ENCODE measurements at regions not wholly inside any gene's neighbourhood (a gene's known extent, or its start where the extent isn't known, plus 50 kb on each side); places are given as distances from the start of the nearest gene placed in this dataset.

DNA sequence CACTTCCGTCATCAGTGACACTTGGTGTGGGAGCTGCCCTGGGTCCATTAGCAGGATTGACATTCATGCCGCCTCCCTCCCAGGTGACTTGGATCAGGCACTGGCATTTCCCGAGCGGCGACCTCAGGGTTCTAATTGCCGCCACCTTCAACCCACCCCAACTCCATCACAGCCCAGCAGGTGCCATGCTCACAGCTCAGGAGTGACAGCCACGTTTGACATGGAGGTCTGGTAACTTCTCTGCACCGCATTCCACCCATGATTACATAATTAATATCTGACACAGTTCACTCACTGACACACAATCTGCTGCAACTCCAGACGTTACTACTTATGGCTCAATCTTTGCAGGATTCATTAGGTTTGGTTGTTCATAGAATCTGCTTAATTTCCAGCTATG is 450.9 kb upstream of the MYT1L start:
- Histone ChIP-seq H3K4me3 (no peak overlapping the region), H3K4me1 (replicated peaks; ENCODE audit: insufficient read depth) (no peaks in the 10 kb centered on the region), H3K36me3 (ENCODE audit: low read depth) (no peaks in the 10 kb centered on the region), H4K20me1 (ENCODE audit: insufficient read depth) (no peaks in the 10 kb centered on the region), H3K27me3 (ENCODE audit: insufficient read depth, low read depth) (peaks cover 35% of the 10 kb centered on the region), H3K9me3 (ENCODE audit: insufficient read depth, low read depth) (no peaks in the 10 kb centered on the region), H3K9me2 (ENCODE audit: insufficient read depth) (no peaks in the 10 kb centered on the region), H2AFZ (no peak overlapping the region), H3K79me2 (ENCODE audit: low read depth) (no peaks in the 10 kb centered on the region), H3F3A (ENCODE audit: insufficient read depth, low read depth) (no peaks in the 10 kb centered on the region), H3K27ac (no peak overlapping the region), H3K4me2 (no peak overlapping the region)
- no TSS peak for BruUV-seq (replicated peaks)
- intact Hi-C loops (cut with micrococcal nuclease; ENCODE audit: unreplicated experiment) = no loop called here
- POLR2A ChIA-PET (ENCODE audit: unreplicated experiment) = no interaction called here
- CTCF ChIA-PET = no interaction called here
- no peak for DNase-seq
- TF ChIP-seq, protein P1, sequence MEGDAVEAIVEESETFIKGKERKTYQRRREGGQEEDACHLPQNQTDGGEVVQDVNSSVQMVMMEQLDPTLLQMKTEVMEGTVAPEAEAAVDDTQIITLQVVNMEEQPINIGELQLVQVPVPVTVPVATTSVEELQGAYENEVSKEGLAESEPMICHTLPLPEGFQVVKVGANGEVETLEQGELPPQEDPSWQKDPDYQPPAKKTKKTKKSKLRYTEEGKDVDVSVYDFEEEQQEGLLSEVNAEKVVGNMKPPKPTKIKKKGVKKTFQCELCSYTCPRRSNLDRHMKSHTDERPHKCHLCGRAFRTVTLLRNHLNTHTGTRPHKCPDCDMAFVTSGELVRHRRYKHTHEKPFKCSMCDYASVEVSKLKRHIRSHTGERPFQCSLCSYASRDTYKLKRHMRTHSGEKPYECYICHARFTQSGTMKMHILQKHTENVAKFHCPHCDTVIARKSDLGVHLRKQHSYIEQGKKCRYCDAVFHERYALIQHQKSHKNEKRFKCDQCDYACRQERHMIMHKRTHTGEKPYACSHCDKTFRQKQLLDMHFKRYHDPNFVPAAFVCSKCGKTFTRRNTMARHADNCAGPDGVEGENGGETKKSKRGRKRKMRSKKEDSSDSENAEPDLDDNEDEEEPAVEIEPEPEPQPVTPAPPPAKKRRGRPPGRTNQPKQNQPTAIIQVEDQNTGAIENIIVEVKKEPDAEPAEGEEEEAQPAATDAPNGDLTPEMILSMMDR (conservative IDR thresholded peaks at IDR 0.05) = no peak
- no peak for TF ChIP-seq EZH2 (IDR thresholded peaks at IDR 0.05; ENCODE audit: low read depth)

DNA sequence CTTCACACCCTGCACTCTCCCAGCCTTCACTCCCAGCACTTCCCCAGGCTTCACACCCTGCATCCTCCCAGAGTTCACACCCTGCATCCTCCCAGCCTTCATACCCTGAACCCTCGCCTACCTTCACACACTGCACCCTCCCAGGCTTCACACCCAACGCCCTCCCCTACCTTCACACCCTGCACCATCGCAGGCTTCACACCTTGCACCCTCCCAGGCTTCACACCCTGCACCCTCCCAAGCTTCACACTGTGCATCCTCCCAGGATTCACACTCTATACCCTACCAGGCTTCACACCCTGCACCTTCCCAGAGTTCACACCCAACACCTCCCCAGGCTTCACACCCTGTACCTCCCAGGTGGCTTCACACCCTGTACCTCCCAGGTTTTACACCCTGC is 448.7 kb upstream of the MYT1L start:
- no peaks in the 10 kb centered on the region for H4K20me1 ChIP-seq (ENCODE audit: insufficient read depth)
- no peaks in the 10 kb centered on the region for H3K36me3 ChIP-seq (ENCODE audit: low read depth)
- no peaks in the 10 kb centered on the region for H3K4me1 ChIP-seq (replicated peaks; ENCODE audit: insufficient read depth)
- H3K27ac ChIP-seq = no peak overlapping the region
- DNase-seq = no peak
- H3K79me2 ChIP-seq (ENCODE audit: low read depth) = no peaks in the 10 kb centered on the region
- ChIA-PET POLR2A (ENCODE audit: unreplicated experiment) (no interaction called here), CTCF (no interaction called here)
- H3K4me2 ChIP-seq = no peak overlapping the region
- no TSS peak for BruUV-seq (replicated peaks)
- TF ChIP-seq, protein P1 (conservative IDR thresholded peaks at IDR 0.05) = no peak
- no peak for TF ChIP-seq EZH2 (IDR thresholded peaks at IDR 0.05; ENCODE audit: low read depth)
- no peak overlapping the region for H2AFZ ChIP-seq
- no peaks in the 10 kb centered on the region for H3K9me3 ChIP-seq (ENCODE audit: insufficient read depth, low read depth)
- H3K27me3 ChIP-seq (ENCODE audit: insufficient read depth, low read depth) = peaks cover 15% of the 10 kb centered on the region
- no peaks in the 10 kb centered on the region for H3K9me2 ChIP-seq (ENCODE audit: insufficient read depth)
- no peaks in the 10 kb centered on the region for H3F3A ChIP-seq (ENCODE audit: insufficient read depth, low read depth)
- intact Hi-C loops (cut with micrococcal nuclease; ENCODE audit: unreplicated experiment) = no loop called here
- no peak overlapping the region for H3K4me3 ChIP-seq

GRCh38 chr2:2777876-2778275 is 446.8 kb upstream of the MYT1L start:
- Histone ChIP-seq H3K9me3 (ENCODE audit: insufficient read depth, low read depth) (no peaks in the 10 kb centered on the region), H3K4me3 (no peak overlapping the region), H3K36me3 (ENCODE audit: low read depth) (no peaks in the 10 kb centered on the region), H3K79me2 (ENCODE audit: low read depth) (no peaks in the 10 kb centered on the region), H4K20me1 (ENCODE audit: insufficient read depth) (no peaks in the 10 kb centered on the region), H3K27me3 (ENCODE audit: insufficient read depth, low read depth) (peaks cover 21% of the 10 kb centered on the region), H3K27ac (no peak overlapping the region), H3F3A (ENCODE audit: insufficient read depth, low read depth) (no peaks in the 10 kb centered on the region), H3K9me2 (ENCODE audit: insufficient read depth) (no peaks in the 10 kb centered on the region), H3K4me2 (no peak overlapping the region), H2AFZ (no peak overlapping the region), H3K4me1 (replicated peaks; ENCODE audit: insufficient read depth) (no peaks in the 10 kb centered on the region)
- POLR2A ChIA-PET (ENCODE audit: unreplicated experiment) = no interaction called here
- DNase-seq = no peak
- no peak for TF ChIP-seq EZH2 (IDR thresholded peaks at IDR 0.05; ENCODE audit: low read depth)
- TF ChIP-seq, protein P1 (conservative IDR thresholded peaks at IDR 0.05) = no peak
- CTCF ChIA-PET = no interaction called here
- no TSS peak for BruUV-seq (replicated peaks)
- intact Hi-C loops (cut with micrococcal nuclease; ENCODE audit: unreplicated experiment) = no loop called here

Data from PC-9 (cell line).